Amniotic epithelial cell (primary cell): ENCODE measurements at regions not wholly inside any gene's neighbourhood (a gene's known extent, or its start where the extent isn't known, plus 50 kb on each side); places are given as distances from the start of the nearest gene placed in this dataset.
"Not testable (repeated sequence)": the region's sequence is repeated elsewhere in the genome, so short reads cannot be mapped to it uniquely, and the experiment has no call there.

Experiments used
- DNase-seq: peaks from one replicate; pipeline ENCODE4 v3.0.0-alpha.2; 2010; ENCODE audit warnings: low read depth

DNA sequence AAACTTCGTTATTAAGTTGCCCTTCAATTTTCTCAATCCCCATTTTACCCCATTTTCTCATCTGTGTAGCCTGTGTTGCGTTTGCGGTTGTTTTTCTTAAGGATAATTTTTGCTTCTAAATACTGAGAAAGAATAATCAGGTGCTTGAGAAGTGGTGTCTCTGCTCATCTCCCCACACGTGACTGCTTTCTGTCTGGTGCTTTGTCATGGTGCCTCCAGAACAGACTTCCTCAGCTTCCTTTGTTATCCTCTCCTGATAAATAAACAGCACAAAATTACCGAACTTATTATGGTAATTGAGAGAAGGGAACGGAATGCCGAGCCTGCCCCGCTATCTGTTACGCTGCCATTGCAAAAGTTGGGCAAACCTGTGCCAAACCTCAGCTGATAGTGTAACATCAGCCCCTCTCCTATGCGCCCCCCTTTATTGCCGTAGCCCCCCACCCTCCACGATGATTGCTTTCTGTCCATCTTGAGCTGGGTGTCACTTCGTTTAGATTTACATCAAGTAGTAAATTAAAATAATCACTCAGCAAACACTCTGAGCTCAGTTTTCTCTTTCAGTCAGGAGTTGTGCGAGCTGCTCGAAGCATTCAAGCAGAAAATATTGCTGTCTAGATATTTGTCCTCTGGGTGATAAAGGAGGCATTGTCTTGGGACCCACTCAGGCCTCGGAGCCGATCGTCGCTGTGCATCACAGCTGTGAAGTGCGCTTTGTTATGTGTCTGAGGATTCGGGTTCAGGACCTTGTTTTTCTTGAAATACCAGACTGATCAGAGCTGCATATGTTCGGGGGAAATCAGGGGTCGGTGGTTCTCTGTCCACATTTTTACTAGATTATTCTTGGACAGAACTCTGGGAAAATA lies 1008.5 kb upstream of the FANCL start:
- no peak for DNase-seq

DNA sequence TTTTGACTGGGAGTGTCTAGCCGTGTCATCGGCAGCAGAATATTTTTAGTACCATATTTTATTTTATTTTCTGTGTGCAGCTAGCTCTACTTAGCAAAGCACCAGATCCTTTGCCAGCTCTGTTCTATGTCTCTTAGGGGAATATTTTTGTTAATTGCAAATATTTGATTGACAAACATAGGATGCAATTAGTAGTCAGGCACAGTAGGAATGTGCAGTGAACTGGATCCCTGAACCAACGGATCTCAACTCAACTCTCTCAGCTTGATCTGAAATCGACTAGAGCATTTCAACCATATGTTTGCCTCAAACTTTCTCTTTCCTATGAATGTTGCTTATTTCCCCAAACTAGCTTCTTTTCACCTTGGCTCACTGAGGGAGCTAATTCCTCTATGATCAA lies 998.0 kb upstream of the FANCL start:
- DNase-seq: no peak

DNA sequence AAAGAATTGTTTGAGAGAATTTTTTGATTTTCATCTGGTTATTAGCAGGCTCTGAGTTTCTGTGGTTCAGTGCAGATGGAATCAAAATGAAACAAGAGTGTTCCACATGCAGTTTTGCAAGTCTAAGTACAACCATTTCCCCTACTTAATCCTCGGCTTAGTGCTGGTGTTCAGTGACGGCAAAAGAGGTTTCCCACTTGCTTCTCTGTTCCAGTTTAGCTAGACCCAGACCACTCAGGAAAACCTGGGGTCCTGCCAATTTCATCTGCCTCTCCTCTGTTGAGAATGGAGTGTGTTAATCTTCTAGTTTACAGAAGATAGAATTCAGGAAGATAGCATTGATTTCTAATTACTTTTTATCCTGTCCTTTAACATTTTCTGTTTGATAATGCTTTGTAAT lies 996.2 kb upstream of the FANCL start:
- peak; percentile 6 for DNase-seq

DNA sequence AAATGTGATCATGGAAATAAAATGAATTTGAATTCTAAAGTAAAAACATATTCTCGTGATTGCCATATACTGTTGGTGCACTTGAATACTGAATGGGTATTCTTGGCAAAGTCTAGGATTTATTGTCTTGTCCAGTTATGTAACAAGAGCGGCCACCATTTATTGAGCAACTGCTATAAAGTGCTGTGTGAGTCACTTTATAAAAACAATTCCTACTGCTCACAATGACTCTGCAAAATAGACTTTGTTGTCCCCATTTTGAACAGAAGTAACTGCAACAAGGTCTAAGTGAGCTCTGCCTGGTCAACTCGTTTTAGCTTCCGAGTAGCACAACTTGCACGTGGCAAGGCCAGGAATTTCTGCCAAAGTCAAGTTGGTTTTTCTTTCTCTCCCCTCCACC lies 995.6 kb upstream of the FANCL start:
- DNase-seq: peak; percentile 21

DNA sequence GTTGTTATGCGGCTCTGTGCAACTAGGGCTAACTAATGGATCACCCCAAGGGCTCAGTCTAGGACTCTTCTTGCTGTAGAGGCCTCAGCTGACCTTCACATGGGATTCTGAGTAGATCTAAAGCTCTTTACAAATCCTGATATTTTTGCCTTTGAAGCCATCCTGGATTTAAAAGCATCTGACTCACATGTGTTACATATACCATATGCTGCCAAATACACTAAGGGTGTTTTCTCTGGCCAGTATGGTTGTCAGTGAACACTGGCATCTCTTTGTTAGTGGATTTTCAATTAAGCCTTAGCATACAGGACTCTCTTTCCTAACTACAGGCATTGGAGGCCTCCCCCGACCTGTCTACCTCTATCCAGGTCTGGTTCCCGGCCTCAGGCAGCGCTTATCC lies 992.8 kb upstream of the FANCL start:
- DNase-seq: no peak

DNA sequence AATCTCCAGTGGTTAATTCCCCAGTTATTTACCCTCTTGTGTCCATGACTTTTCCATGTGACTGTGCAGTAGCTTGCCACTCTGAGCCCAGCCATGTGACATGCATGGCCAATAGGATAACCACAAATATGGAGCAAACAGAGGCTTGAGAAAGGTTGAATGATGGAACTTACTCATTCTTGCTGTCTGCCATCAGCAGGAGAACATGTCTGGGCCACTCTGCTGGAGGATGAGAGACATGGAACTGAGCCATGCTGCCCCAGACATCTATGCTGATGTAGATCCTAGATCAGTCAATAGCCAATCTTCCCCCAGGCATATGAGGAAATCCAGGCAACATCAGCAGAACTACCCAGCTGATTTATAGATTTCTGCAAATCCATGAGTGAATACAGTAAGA lies 992.3 kb upstream of the FANCL start:
- DNase-seq: no peak

DNA sequence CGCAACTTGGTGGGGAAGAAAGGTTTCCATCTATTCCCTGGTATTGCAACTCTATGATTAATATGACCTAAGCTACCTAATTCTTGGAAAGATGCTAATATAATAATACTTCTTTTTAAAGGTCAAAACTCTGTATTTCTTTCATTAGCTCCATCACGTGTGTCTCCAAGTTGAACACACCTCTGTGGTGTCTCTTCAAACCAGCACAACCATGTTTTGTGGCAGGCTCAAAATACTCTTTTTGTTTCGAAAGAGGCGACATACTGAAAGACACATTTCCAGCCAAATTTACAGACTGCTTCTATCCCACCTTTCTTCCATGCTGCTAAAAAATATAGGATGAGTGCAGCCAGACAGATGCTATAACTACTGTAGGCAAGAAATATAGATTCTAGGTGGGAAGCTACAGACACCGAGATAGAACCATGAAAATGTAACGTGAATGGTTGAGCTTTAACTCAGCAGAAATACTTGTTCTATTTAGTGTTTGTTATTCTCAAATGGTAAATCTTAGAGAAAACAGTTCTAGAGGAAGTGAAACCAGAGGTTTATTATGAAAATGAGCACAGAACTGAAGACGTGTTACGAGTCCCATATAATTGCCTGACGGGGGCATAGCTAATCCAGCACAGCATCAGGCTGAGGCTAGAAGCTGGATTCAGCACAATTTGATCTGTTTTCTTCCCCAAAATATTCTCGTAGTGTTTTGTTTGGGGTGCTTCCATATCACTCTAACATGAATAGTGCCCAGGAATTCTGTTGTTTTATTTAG lies 991.5 kb upstream of the FANCL start:
- no peak for DNase-seq

DNA sequence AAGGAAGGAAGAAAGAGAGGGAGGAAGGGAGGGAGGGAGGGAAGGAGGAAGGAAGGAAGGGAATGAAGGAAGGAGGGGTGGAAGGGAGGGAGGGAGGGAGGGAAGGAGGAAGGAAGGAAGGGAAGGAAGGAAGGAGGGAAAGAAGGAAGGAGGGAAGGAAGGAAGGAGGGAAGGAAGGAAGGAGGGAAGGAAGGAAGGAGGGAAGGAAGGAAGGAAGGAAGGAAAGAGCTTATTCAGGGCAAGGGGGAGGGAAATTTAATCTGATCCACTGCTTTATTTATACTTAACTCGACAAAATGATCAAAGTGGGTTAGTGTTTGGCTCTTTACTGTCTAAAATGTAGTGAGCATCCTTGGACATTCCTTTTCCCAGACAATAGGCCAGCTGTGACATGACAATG lies 985.2 kb upstream of the FANCL start:
- DNase-seq: not testable (repeated sequence)

DNA sequence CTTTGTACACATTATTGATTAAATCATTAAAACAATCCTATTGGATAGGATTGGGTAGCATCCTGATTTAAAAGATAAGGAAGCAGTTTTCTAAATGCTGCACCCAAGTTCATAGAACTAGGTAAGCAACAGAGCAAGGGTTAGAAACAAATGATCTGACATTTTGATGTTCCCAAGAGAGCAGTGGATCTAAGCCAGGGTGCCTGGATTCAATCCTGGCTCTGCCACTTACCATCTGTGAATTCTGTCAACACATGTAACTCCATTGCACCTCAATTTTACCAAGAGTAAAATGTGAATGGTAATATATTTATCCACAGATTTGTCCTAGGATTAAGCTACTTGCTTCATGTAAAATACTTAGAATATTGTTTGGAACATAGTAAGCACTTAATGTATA lies 982.6 kb upstream of the FANCL start:
- no peak for DNase-seq

DNA sequence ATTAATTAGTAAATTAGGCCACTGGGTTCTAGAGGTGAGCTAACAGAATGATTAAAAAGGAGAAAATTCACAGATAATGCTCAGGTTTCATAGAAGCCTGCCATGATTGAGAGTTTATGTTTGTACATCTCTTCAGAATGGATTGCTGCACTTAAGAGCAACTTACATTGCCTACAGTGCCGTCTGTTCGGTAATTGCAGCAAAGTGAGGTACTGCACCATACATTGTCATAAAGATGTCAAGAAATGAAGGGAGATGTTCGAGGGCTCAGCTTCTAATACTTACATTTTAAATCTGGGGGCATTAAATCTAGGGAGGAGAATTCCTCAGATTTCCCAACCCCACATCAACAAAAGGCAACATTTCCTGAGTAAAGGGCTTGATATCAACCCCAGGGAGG lies 976.2 kb upstream of the FANCL start:
- no peak for DNase-seq

DNA sequence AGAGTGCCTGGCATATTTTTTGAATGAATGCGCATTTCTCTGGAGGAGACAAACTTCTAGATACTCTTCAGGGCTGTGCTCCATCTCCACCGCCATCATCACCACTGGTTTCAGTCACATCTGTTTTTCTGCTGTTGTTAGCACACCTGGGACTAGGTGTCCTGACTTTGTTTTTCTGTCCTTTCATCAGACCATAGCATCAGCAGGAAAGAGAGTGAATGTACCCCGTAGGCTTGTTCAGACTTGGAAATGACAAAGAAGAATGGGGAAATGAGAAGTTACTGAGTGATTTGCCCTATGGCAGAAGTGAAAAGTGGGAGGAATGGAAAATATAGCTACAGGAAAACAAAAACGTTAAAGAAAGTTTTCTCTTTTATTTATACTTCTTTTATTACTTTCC lies 965.2 kb upstream of the FANCL start:
- no peak for DNase-seq

DNA sequence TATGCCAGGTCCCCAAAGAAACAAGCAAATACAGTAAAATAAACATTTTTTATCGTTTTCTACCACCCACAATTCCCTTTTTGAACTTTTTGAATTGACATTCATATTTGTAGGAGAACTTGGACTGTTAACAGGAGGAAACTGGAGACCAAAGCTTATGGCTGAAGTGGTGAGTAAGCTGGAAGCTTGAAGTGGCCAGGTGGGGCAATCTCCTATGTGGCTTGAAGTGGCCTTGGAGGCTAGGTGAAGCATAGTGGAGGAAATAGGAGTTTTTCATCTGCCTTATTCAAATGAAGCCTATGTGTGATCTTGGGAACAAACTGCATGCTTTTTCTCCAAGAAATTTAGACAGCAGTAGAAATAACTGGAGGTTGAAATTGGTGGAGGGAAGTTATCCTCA lies 962.9 kb upstream of the FANCL start:
- DNase-seq: no peak

DNA sequence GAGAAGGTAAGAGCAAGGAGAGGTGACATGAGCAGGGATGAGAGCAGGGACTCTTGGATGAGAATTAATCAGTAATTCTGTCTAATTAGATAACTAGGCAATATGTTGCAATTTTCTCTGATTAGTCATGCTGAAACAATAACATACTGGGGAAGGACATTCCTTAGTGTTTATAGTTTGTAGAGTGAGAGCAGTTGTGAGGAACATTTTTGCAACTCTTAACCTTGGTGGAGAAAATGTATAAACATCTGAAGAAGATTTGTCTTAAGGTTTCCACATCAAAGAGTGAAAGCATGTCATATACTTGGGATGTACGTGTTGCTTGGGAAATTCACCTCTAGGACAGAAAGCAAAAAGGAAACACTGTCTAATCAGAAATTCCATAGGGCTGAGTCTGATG lies 955.4 kb upstream of the FANCL start:
- DNase-seq: peak; percentile 91

DNA sequence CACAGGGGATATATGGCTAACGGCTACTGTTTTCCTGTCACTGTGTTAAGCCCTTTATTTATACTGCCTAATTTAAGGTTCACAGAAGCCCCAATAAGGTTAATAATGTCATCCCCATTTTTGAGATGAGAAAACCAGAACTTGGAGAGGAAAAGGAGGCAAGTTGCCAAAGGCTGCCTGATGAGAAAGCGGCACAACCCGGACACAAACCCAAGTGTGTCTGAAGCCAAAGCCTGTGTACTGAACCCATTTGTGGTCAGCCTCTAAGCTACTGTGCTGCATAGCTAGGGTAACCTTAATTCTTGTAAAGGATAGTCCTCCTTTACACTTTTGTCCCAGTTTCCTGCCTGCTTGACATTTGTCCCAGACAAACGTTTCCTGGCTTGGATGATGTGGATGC lies 954.7 kb upstream of the FANCL start:
- DNase-seq: no peak

DNA sequence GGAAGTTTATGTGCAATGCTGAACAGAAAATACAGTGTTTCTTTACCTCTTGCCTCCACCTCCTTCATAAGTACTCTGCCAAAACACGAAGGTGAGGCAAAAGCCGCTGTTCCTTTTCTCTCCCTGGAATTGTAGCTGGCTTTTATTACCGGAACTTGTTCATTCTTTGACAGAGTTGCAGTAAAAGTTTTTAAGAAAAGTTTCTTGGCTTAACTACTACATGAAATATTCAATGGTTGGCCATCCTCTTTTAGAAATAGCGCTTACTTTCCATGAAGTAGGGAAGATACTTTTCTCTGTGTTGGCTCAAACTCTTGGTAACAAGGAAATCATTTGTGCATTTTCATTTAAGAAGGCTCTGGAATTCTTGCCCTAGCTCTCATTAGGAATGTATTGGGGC lies 950.7 kb upstream of the FANCL start:
- DNase-seq: no peak

DNA sequence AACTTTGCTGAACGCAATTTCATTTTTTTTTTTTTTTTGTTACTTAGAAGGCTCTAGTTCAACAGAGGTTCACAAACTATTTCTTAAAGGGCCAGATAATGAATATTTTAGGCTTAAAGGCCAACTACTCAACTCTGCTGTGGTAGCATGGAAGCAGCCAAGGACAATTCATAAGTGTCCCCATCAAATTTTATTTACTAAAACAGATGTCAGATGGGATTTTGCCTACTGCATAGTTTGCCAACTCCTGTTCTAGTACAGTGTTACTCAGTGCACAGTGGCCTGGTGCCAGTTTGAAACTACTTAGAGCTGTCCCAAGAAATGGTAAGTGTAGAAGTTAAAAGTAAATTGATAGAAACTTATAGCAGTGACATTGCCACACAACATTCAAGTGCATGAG lies 949.4 kb upstream of the FANCL start:
- no peak for DNase-seq

DNA sequence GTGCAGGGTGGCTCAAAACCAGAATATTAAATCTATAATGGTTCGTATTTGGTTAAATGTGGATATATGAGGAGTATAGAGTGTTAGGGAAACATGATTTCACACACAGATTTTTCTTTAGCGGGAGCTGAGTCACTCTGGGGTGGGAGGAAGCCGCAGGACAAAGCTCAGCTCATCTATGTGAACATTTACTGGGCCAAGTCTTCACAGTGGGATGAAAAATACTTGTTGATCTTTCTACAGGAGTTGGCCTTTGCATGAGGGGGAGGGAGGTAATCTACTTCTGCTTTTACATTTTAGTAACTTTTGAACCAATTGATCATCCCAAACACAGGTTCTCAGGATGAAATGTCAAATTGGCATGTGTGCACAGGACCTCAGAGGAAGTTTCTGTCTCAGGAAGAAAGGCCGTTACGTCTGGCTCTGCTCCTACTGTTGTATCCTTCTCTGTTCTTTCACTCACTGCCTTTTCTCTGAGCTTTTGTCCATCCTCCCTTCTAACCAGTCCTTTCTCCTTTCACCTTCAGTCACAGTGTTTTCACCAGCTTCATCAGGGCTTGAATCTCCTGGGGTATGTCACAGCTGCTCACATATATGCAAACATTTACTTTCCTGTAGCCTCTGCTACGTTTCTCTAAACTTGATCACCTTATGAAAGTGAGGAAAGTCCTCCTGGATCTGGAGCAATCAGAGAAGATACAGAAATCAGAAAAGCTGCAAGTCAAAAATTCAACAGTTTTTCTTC lies 943.3 kb upstream of the FANCL start:
- peak; percentile 80 for DNase-seq

DNA sequence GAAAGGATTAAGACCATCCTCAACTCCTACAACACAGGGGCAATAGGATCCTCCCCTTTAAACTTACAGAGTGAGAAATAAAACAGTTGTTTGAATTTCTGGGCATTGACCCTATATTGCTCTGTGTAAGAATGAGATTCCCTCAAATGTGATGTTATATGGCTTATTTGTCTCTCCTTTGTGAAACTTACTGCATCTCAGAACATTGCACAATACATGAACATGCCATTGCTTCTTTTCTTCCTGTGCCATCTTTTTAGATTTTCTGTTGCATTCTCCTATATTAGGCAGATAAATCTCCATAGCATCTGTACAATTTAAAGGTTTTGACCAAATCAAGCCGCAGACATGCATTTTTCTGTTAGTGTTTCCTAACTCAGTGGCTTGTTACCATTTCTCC lies 941.9 kb upstream of the FANCL start:
- no peak for DNase-seq

DNA sequence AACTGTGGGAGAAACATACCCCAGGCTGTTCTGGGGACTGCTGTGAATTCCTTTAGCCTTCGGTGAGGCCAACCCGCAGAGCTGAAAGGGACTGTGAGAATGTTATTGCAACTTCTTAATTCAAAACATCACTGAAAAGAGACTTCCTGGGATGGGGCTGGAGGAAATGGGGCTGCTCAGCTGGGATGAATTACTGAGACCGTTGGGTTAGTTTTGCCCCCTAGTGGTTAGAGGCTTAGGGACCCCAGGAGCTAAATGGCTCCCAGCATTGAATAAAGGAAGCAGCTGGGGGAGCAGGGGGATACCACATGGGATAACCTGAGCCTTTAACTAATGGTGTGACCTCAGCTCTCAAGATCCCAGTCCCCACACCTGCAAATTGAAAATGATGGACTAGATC lies 941.1 kb upstream of the FANCL start:
- no peak for DNase-seq

DNA sequence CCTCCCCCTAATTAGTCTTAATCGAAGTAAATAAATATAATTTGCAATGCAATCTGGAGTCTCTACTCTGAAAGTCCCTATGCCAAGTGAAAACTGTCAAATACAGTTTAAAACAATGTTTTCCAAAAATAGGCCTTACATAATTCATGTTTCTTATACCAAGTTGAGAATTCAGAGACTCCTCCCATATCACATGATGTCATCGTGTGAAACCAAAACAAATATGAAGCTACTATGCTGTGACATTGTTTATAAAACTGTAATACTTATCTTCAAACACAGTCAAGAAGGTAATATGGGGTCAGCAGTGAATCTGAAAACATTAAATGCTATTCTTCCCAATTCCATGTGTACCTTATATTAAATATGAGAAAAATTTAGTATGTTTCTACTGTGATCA lies 940.2 kb upstream of the FANCL start:
- no peak for DNase-seq

DNA sequence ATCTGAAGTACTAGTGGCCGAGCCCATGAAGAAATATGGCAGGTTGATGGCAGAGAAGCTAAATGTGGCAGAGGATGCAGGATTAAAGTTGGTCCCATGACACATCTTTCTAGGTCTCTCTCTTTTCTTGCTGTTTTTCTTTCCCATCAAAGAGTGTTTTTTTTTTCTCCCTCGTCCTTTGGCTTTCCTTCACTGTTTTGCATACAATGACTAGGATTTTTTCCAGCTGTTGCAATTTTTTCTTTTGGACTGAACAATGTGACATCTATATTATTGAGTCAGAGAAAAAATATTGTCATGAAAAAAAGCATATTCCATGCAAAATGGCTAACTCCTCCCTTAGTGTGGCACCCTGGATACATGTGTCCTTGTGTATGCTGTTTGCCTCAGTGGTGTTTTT lies 939.5 kb upstream of the FANCL start:
- DNase-seq: no peak

DNA sequence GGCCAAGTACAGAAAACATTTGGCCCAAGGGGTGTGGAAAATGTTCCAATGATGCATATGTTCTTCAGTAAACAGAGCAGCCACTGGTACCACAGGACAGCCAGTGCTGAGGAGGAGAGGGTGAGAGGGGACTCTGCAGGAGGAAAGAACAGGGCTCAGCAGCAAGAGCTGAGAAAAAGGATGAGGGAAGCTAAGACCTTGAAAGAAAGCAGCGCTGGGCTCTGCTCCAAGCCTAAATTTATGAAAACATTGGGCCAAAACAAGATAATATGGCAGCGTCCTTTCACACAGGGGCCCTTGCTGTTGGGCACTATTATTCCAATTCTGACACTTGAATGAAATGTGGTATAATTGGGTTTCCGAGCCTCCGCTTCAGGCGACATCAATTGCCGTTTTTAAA lies 939.0 kb upstream of the FANCL start:
- DNase-seq: no peak

DNA sequence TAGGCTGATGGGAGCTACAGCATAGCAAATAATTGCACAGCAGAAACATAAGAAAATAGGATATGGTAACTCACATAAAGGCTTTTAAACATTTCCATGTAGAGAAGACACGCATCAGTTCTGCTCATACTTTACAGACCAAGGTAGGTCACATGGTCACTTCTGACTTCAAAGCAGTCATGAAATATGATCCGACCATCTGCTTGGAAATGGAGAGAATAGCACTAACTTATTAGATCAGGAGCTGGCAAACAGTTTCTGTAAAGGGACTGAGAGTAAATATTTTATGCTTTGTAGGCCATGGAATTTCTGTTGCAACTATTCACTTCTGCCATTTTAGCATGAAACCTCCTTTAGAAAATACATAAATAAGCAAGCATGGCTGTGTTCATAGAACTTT lies 936.6 kb upstream of the FANCL start:
- no peak for DNase-seq
